RCC 7860 (cell line): ENCODE measurements at regions not wholly inside any gene's neighbourhood (a gene's known extent, or its start where the extent isn't known, plus 50 kb on each side); places are given as distances from the start of the nearest gene placed in this dataset.

Experiments
- DNase-seq: peaks from one replicate; pipeline ENCODE4 v3.0.0-alpha.2; 2015; ENCODE audit warnings: low spot score
- FAIRE-seq: peaks from 2 replicates; lab custom pipeline; 2012; peaks lifted over from hg19 to GRCh38; lab: Jason Lieb, UNC

DNA sequence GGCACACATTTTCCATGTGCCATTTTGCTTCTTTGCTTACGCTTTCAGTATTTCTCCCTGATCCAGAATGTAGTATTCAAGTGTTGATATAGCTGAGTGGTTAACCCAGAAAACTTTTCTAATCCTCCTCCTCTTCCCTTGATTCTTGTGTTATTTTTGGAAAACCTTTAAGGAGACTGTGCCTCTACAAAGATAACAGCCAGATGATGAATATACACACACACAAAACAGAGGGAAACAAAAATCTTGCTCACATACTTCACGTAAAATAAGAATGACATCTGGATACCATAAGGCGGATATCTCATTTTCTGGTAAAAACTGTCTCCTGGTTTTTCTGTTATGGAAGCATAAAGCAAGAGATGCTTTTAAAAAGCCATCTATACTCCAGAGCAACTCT, 295.8 kb upstream of the THBS1 start:
- DNase-seq, result no peak
- no peak for FAIRE-seq

- no peak for DNase-seq
- no peak for FAIRE-seq
Observed at GRCh38 chr15:39285663-39286062, 295.2 kb upstream of the THBS1 start.

DNA sequence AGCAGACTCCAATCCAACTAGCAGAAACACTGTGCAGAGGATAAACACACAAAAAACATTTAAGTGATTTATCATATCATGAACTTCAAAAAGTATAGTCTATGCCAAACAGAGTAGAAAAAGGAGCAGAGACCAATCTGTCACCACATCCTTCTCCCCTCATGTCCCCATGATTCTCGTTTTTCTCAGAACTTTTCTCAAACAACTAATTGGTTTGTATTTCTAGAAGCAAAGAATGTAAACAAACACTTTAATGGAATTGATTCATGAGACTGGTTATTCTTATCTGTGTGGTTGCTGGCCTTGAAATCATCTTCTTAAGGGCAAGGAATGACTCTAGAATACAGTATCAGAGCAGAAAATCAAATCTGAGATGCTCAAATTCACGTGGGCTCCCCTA, 294.2 kb upstream of the THBS1 start:
- DNase-seq, result no peak
- FAIRE-seq, result no peak

DNA sequence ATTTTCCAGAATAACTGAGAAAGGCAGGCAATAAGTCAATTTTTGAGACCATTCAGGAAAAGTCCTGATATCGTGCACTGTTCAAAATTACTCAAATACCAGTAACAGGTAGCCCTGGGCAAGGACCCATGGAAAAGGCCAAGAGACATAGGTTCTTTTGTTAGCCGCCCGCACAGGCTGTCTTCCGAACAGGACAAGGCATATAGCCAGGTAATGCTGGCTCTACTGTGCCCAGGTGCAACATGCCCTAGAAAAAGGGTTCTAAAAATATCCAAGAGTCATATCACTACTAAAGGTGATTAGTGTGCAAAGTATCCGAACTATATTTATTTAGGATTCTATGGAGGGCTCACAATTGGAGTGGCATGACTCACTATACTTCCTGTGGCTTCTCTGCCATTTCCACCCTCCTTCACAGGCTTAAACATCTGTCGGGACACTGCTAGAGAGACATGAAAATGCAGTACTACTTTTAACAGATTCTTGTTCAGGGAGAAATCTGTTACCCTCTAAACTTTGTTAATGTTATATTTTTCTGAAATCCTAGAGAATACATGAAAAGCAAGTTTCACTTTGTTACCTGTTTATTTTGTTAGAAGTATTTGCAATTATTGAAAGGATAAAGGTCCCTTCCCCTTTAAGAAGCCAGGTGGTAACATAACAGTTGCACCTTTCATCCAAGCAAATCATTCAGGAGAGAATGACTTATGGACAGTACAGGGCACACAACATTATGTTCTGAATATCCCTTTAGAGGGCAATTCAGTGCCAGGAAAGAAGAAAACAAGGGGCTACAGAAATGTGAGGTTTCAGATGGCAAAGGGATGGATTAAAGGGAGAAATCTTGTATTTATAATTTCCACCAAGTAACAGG, 293.3 kb upstream of the THBS1 start:
- peak; percentile 64 for FAIRE-seq

GRCh38 chr15:39290711-39291435, 290.0 kb upstream of the THBS1 start:
- no peak for FAIRE-seq
- no peak for DNase-seq

More for the DNA sequence above, 293.3 kb upstream of the THBS1 start:
- DNase-seq, result peak; percentile 28

GRCh38 chr15:39291690-39292089, 289.2 kb upstream of the THBS1 start:
- no peak for DNase-seq
- no peak for FAIRE-seq

DNA sequence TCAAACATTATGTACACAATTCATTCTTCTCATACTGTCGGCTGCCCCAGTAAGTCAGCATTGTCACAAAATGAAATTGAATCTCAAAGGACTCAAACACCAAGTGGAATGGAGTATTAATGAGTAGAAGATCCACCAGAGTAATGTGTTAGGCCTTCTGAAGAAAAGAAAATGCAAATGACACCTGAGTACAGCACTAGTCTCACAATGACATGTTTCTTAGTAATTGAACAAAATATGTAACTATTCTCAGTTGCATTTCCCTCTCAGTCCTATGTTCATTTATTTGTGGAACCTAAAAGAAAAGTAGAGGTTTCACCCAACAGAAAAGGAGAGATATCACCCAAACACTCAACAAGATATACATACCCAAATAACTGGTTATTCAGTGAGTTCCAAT, 283.9 kb upstream of the THBS1 start:
- no peak for FAIRE-seq
- no peak for DNase-seq

- no peak for DNase-seq
- no peak for FAIRE-seq
Observed at GRCh38 chr15:39298271-39298962, 282.5 kb upstream of the THBS1 start.

- no peak for FAIRE-seq
- DNase-seq, result no peak
Observed at GRCh38 chr15:39299486-39300267, 281.2 kb upstream of the THBS1 start.

- DNase-seq (peak; percentile 74), FAIRE-seq (peak; percentile 93)
Observed at GRCh38 chr15:39300451-39301153, 280.3 kb upstream of the THBS1 start.

GRCh38 chr15:39301589-39301999, 279.3 kb upstream of the THBS1 start:
- DNase-seq (no peak), FAIRE-seq (no peak)

- DNase-seq, result no peak
- no peak for FAIRE-seq
Observed at GRCh38 chr15:39302936-39303335, 277.9 kb upstream of the THBS1 start.

DNA sequence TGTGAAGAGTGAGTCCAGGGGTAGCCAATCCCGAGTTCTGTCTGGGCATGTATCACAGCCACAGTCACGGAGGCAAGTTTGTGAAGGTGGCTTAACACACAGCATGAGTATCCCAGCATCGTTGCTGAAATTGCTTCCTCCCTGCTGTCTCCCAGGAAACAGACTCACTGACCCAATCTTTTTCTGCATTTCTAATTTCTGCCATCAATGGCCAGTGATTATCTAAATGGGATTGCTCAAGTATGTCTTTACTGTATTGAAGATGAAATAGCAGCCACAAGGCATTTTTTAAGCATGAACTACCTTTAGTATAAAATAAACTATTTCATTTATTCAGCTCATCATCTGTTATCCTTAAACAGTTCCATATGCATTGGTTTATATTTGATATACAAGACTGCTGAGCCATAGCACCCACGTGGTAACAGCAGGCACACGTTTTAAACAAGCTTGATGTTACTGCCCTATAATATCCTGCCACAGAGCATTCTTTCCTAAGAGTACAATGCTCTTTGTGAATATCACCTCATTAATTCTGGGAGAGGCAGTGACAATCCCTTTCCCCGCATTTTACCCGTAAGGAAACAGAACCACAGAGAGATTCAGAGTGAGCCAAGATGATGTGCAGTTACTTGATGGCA, 276.6 kb upstream of the THBS1 start:
- FAIRE-seq (no peak), DNase-seq (no peak)

DNA sequence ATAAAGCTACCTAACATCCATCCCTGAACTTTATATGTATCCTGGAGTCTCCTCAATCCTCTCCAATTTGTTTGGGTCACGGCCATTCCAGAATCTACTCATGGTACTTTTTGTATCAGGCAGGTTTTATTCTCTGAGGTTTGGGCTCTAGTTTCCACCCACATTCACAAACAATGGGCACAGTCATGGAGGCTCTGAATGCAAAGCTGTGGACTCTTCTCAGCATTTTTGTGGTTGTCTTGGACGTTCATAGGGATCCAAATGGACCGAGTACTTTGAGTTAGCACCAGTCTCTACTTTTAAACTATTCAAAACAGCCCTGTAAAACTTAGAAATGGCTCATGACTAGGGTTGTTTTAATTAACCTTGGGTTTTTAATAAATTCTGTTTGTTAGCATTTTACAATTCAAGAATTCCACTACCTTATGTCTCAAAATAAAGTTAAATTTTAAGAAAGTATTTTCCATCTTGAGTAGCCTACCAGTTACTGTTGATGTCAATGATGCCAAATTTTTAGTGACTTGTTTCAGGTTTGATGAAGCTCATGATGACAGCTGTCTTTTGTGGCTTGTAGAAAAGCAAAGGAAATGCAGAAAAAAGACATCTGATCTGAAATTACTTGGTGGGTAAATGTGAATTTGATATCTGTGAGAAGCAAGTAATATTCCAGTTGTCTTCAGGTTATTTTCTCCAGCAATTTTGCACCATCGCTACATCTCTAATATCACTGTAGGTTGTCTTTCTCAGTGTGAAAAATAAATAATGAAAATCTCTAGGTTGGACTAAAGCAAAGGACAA, 275.7 kb upstream of the THBS1 start:
- FAIRE-seq, result no peak

GRCh38 chr15:39310633-39311032, 270.2 kb upstream of the THBS1 start:
- DNase-seq, result no peak
- no peak for FAIRE-seq

More for the DNA sequence above, 275.7 kb upstream of the THBS1 start:
- DNase-seq, result no peak

DNA sequence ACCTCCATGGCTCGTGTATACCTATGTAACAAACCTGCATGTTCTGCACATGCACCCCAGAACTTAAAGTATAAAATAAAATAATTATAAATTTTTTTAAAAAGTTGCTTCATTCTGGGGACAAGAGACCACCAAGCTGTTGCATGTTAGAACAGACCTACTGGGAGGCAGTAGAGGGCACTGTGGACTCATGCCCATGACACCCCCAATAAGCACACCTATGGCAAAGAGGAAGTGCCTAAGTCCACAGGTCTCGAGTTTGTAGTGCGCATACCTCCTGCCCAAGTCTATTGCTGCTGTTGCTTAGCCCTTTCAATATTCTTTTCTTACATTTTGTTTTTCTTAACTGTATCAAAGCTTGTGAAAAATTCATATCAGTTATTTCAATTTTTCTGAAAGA, 267.9 kb upstream of the THBS1 start:
- DNase-seq (no peak), FAIRE-seq (no peak)

GRCh38 chr15:39313467-39313866, 267.4 kb upstream of the THBS1 start:
- FAIRE-seq (no peak), DNase-seq (no peak)

DNA sequence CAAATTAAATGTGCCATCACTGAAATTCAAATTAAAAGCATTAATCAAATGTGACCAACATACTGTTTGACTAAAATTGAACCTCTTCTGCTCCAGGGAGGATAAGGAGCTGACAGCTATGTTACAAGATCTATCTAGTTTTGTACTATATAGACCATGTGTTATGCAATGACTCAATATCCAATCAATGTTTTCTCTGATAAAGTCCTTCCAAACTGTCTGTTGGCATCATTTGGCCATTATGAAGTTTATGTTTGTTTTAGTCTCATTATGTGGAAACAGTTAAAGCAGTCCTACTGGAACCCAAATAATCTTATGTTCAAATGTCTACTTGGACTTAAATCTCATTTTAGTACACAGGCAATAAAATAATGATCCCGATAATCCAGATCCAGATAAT, 267.0 kb upstream of the THBS1 start:
- FAIRE-seq (no peak), DNase-seq (no peak)
